ENCODE measurements at regions not wholly inside any gene's neighbourhood (a gene's known extent, or its start where the extent isn't known, plus 50 kb on each side); places are given as distances from the start of the nearest gene placed in this dataset.

DNA sequence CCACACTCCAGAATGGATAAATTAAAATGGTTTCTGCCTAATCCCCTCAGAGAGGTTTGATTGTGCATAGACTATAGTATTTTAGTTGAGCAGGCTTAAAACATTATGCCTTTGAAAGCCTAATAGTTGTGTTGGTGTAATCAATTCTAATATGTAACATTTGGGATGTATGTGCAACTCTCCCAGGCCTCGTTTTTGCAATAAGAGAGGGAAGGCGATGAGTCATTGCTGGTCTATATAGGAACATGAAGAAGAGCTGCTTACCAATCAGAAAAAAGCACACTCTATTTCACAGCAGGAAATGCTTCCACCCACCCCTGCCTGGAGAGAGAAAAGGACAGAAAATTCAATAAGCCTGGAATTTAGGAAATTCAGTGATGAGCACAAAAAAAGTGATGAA lies 1424.0 kb upstream of the PIK3C3 start:
- WGBS = 72% methylated on average over 2 of the region's 2 CpGs
- H3K9ac ChIP-seq (ENCODE audit: low read depth in 1 of 2, low read length in 2 of 2) = no peak overlapping the region
- H3K4me3 ChIP-seq (ENCODE audit: low read depth in 1 of 3, low read length in 3 of 3) = no peak overlapping the region
- no peak for TF ChIP-seq FOXA2 (IDR thresholded peaks at IDR 0.05)
- TF ChIP-seq HNF4G (IDR thresholded peaks at IDR 0.05) = no peak
- no peak for TF ChIP-seq RAD21 (IDR thresholded peaks at IDR 0.05)
- TF ChIP-seq YY1 (IDR thresholded peaks at IDR 0.05) = no peak
- TF ChIP-seq ATF3 (IDR thresholded peaks at IDR 0.05) = no peak
- no peak for TF ChIP-seq REST (IDR thresholded peaks at IDR 0.05)
- TF ChIP-seq CTCF (IDR thresholded peaks at IDR 0.05; ENCODE audit: low read depth, low read length, missing input control) = no peak
- TF ChIP-seq, protein P1, sequence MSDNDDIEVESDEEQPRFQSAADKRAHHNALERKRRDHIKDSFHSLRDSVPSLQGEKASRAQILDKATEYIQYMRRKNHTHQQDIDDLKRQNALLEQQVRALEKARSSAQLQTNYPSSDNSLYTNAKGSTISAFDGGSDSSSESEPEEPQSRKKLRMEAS (IDR thresholded peaks at IDR 0.05) = no peak
- no peak for TF ChIP-seq HNF4A (conservative IDR thresholded peaks at IDR 0.05)
- no peak for TF ChIP-seq RXRA (IDR thresholded peaks at IDR 0.05)
- no peak for TF ChIP-seq FOXA1 (IDR thresholded peaks at IDR 0.05)
- no peak for TF ChIP-seq TAF1 (conservative IDR thresholded peaks at IDR 0.05)
- TF ChIP-seq NR2F2 (IDR thresholded peaks at IDR 0.05) = no peak
- TF ChIP-seq JUND (IDR thresholded peaks at IDR 0.05) = no peak
- TF ChIP-seq SP1 (IDR thresholded peaks at IDR 0.05) = no peak
- TF ChIP-seq EGR1 (IDR thresholded peaks at IDR 0.05; ENCODE audit: low read depth in 2 of 2) = no peak
- TF ChIP-seq, protein P2, sequence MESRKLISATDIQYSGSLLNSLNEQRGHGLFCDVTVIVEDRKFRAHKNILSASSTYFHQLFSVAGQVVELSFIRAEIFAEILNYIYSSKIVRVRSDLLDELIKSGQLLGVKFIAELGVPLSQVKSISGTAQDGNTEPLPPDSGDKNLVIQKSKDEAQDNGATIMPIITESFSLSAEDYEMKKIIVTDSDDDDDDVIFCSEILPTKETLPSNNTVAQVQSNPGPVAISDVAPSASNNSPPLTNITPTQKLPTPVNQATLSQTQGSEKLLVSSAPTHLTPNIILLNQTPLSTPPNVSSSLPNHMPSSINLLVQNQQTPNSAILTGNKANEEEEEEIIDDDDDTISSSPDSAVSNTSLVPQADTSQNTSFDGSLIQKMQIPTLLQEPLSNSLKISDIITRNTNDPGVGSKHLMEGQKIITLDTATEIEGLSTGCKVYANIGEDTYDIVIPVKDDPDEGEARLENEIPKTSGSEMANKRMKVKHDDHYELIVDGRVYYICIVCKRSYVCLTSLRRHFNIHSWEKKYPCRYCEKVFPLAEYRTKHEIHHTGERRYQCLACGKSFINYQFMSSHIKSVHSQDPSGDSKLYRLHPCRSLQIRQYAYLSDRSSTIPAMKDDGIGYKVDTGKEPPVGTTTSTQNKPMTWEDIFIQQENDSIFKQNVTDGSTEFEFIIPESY (IDR thresholded peaks at IDR 0.05) = no peak
- TF ChIP-seq GABPA (IDR thresholded peaks at IDR 0.05 in 1 of 2, conservative IDR thresholded peaks at IDR 0.05 in 1 of 2) = no peak
- H3K9me3 ChIP-seq (ENCODE audit: control insufficient read depth in 4 of 4, low read length in 3 of 4) = no peaks in the 10 kb centered on the region
- H3K4me1 ChIP-seq (ENCODE audit: control insufficient read depth in 4 of 4, insufficient read depth in 4 of 4, low read length in 3 of 4) = no peaks in the 10 kb centered on the region
- H3K36me3 ChIP-seq (ENCODE audit: control insufficient read depth in 4 of 4, insufficient read depth in 3 of 4, low read depth in 1 of 4, low read length in 3 of 4) = no peaks in the 10 kb centered on the region
- DNase-seq (ENCODE audit: low spot score) = no peak
- no peaks in the 10 kb centered on the region for H3K27me3 ChIP-seq (ENCODE audit: control insufficient read depth in 4 of 4, insufficient read depth in 4 of 4, low read length in 3 of 4)
- no peak overlapping the region for H3K27ac ChIP-seq (ENCODE audit: low read depth in 1 of 2, low read length in 2 of 2)

All from liver (tissue), 8 donors.